Esophagus muscularis mucosa (tissue), 3 donors: ENCODE measurements at regions not wholly inside any gene's neighbourhood (a gene's known extent, or its start where the extent isn't known, plus 50 kb on each side); places are given as distances from the start of the nearest gene placed in this dataset.

Experiments
- POLR2A ChIP-seq: fragments of 450-650 bp; IDR thresholded peaks from one replicate; pipeline ENCODE4 v1.6.1; 2017; ENCODE audit warnings: antibody characterized with exemption, moderate library complexity, mild to moderate bottlenecking, low read depth
- TF ChIP-seq, protein P1 (sequence below), 3 experiments: fragments of 200-600 bp in 2 of 3; fragments of 450-650 bp in 1 of 3; sonication (generic) in 2 of 3; IDR thresholded peaks; one replicate each; pipeline ENCODE4 v1.5.1; 2017 to 2019; ENCODE audit warnings: antibody characterized with exemption in 3 of 3, mild to moderate bottlenecking in 2 of 3, moderate library complexity in 1 of 3

DNA sequence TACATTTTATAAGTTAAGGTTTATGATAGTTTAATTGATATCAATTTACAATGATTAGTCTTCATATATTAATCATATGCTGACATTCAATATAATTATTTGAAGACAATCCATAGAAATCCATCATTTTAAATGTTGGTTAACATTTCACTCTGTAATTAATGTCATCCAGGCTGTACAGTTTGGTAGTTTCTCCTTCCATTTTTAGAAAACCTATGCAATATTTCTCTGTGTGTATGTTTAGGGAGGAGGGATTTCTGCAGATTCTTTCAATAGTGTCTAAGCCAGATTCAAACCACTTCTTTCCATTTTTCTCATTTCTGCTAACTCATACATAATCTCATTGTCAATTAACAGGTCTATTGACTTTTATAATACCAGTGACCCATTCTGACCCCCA lies 1159.0 kb upstream of the ATXN8OS start:
- no peak for TF ChIP-seq POLR2A
- TF ChIP-seq, protein P1, sequence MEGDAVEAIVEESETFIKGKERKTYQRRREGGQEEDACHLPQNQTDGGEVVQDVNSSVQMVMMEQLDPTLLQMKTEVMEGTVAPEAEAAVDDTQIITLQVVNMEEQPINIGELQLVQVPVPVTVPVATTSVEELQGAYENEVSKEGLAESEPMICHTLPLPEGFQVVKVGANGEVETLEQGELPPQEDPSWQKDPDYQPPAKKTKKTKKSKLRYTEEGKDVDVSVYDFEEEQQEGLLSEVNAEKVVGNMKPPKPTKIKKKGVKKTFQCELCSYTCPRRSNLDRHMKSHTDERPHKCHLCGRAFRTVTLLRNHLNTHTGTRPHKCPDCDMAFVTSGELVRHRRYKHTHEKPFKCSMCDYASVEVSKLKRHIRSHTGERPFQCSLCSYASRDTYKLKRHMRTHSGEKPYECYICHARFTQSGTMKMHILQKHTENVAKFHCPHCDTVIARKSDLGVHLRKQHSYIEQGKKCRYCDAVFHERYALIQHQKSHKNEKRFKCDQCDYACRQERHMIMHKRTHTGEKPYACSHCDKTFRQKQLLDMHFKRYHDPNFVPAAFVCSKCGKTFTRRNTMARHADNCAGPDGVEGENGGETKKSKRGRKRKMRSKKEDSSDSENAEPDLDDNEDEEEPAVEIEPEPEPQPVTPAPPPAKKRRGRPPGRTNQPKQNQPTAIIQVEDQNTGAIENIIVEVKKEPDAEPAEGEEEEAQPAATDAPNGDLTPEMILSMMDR (IDR thresholded peaks at IDR 0.05) = no peak
